Mucosa of descending colon (tissue), 3 donors: ENCODE measurements at regions not wholly inside any gene's neighbourhood (a gene's known extent, or its start where the extent isn't known, plus 50 kb on each side); places are given as distances from the start of the nearest gene placed in this dataset.

Experiments
- ATAC-seq: fragments of 200-7000 bp; cut with Tn5 transposase; one replicate; pipeline ENCODE4 v1.9.1; 2020; ENCODE audit warnings: mild to moderate bottlenecking, moderate library complexity
- DNase-seq, 3 donors: peaks; one replicate each; pipeline ENCODE4 v3.0.0-alpha.2; 2020
- H3K36me3 ChIP-seq: fragments of 200-600 bp; one replicate; pipeline ENCODE4 v1.8.0; 2021; ENCODE audit warnings: low read depth, mild to moderate bottlenecking
- H3K4me1 ChIP-seq: fragments of 200-600 bp; one replicate; pipeline ENCODE4 v1.8.0; 2021; ENCODE audit warnings: low read depth, mild to moderate bottlenecking
- H3K4me3 ChIP-seq: fragments of 200-600 bp; one replicate; pipeline ENCODE4 v1.8.0; 2021; ENCODE audit warnings: mild to moderate bottlenecking
- H3K9me3 ChIP-seq: fragments of 200-600 bp; one replicate; pipeline ENCODE4 v1.8.0; 2021; ENCODE audit warnings: mild to moderate bottlenecking
- CTCF ChIP-seq: fragments of 200-600 bp; IDR thresholded peaks from one replicate; pipeline ENCODE4 v1.8.0; 2022; ENCODE audit warnings: antibody characterized with exemption, mild to moderate bottlenecking
- intact Hi-C, 2 donors: fragments of 100-400 bp; cut with DNase I in 1 of 2; cut with micrococcal nuclease in 1 of 2; formaldehyde crosslinking; loops; one replicate each; pipeline versions ENCODE4 v1.11.0 to v1.11.1; 2022; cut with DNase I, micrococcal nuclease
- donor health status: DM: no; HTN: no; CAD: no; lungs with moderate emphysema.
- donor health status: DM: no; HTN: no; CAD: no.
- donor health status: DM: no; HTN: yes; CAD: no.

DNA sequence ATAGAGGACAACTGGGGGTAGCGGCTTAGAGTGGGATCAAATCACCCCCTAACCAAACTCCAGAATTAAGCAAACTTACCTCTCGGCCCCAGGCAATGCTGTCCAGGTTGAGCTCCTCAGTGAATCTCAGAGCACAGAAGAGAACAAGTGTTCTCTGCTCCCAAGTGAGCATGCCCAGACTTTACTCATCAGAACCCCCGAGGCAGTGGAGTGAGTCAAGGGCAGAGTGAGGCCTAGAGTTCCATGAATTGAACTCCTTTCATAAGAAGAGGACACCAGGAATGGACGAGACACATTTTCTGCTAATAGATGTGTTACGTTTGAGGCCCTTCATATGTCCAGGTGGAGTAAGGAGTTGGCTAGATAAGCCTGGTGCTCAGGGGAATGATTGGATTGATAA, 134.0 kb upstream of the DTNBP1 start:
- Histone ChIP-seq H3K9me3 (peaks cover 4% of the 10 kb centered on the region), H3K36me3 (no peaks in the 10 kb centered on the region), H3K4me3 (no peak overlapping the region), H3K4me1 (no peaks in the 10 kb centered on the region)
- ATAC-seq (no peak), DNase-seq (no peak)
- intact Hi-C loops, result no loop called here
- TF ChIP-seq CTCF, result no peak

DNA sequence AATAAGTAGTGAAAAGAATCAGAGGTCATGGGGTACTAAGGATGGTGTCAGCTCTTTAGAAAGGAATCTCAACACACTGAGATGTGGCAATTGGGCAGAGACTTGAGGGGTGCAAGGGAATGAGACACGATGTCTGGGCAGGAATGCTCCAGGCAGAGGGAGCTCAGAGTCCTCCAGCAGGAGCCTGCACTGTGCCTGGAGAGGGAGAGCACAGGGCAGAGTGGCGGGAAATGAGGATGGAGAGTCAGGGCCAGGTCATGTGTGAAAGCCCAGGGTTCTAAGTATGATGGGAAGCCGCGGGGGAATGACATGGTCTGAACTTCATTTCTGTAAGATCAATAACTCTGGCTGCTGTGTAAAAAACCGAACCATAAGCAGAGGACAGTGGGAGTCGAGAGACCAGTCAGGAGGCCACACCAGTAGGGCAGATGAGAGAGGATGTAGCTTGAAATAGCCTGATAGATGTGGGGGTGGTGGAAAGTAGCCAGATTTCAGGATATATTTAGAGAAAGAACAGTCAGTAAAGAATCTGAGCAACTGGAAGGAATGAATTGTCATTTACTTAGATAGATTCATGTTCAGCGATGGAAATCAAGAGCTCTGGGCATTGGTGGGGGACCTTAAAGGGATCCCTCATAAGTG, 133.4 kb upstream of the DTNBP1 start:
- no peak for ATAC-seq
- TF ChIP-seq CTCF, result no peak
- no peak overlapping the region for H3K4me3 ChIP-seq

DNA sequence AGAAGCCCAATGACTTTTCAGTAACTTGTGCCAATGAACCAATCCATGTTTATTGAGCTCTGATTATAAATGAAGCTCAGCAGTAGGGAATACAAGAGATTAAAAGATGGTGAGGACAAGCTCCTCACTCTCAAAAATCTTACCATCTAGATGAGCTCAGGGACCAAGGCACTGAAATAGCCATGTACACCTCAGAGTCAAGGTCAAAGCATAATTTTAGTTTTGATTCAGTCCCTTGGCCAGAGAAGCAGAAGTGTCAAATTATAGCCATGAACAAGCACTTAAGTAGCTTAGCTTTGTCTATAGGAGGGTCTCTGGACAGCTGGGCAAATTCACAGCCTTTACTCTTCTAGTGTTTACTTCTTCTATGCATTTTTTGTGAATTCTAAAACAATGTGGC, 131.0 kb upstream of the DTNBP1 start:
- no peak overlapping the region for H3K4me3 ChIP-seq
- no peaks in the 10 kb centered on the region for H3K36me3 ChIP-seq
- no peak for DNase-seq
- no peak for TF ChIP-seq CTCF
- ATAC-seq, result no peak
- peaks cover 4% of the 10 kb centered on the region for H3K9me3 ChIP-seq
- no peaks in the 10 kb centered on the region for H3K4me1 ChIP-seq
- intact Hi-C loops, result no loop called here

More for the DNA sequence above, 133.4 kb upstream of the DTNBP1 start:
- Histone ChIP-seq H3K4me1 (no peaks in the 10 kb centered on the region), H3K9me3 (peaks cover 4% of the 10 kb centered on the region), H3K36me3 (no peaks in the 10 kb centered on the region)
- intact Hi-C loops, result no loop called here
- DNase-seq, result no peak

DNA sequence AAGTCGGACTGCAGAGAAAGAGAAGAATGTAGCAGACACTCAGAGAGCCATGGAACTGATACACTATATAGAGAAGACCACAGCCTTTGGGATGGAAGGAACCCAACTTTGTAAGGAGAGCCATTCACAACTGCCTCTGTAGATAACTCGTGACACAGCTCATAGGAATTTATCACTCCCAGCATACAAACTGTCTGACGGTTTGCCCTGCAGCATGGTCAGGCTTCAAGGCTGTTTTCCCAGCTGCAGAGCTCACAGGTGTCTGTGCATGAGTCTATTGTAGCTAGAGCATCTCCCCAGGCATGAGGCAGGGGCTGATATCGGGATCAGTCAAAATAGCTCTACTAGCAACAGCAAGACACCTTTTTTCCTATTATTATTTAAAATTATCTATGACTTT, 130.5 kb upstream of the DTNBP1 start:
- intact Hi-C loops, result no loop called here
- Histone ChIP-seq H3K36me3 (no peaks in the 10 kb centered on the region), H3K4me3 (no peak overlapping the region), H3K4me1 (no peaks in the 10 kb centered on the region), H3K9me3 (peaks cover 4% of the 10 kb centered on the region)
- DNase-seq, result no peak
- no peak for TF ChIP-seq CTCF
- ATAC-seq, result peak; percentile 33

GRCh38 chr6:15792842-15793241, 130.0 kb upstream of the DTNBP1 start:
- DNase-seq (no peak), ATAC-seq (no peak)
- Histone ChIP-seq H3K4me3 (no peak overlapping the region), H3K9me3 (peaks cover 2% of the 10 kb centered on the region), H3K4me1 (no peaks in the 10 kb centered on the region), H3K36me3 (no peaks in the 10 kb centered on the region)
- intact Hi-C loops, result no loop called here
- TF ChIP-seq CTCF, result no peak
